Parathyroid adenoma (tissue), 2 donors: ENCODE measurements at regions not wholly inside any gene's neighbourhood (a gene's known extent, or its start where the extent isn't known, plus 50 kb on each side); places are given as distances from the start of the nearest gene placed in this dataset.

Experiments
- H2AFZ ChIP-seq: fragments of 300-600 bp; sonication (generic); one replicate; pipeline ENCODE4 v1.7.0; 2017; ENCODE audit warnings: antibody characterized with exemption, mild to moderate bottlenecking
- H3K27ac ChIP-seq: fragments of 300-600 bp; sonication (generic); one replicate; pipeline ENCODE4 v1.7.0; 2017
- H3K27me3 ChIP-seq: fragments of 300-600 bp; sonication (generic); one replicate; pipeline ENCODE4 v1.7.0; 2017; ENCODE audit warnings: low read length; ENCODE audit not compliant: control insufficient read depth, insufficient read depth
- H3K36me3 ChIP-seq: fragments of 300-600 bp; sonication (generic); one replicate; pipeline ENCODE4 v1.7.0; 2017; ENCODE audit warnings: low read length; ENCODE audit not compliant: control insufficient read depth, insufficient read depth
- H3K4me1 ChIP-seq: fragments of 300-600 bp; sonication (generic); one replicate; pipeline ENCODE4 v1.7.0; 2017; ENCODE audit warnings: control low read depth
- H3K4me2 ChIP-seq: fragments of 300-600 bp; sonication (generic); one replicate; pipeline ENCODE4 v1.7.0; 2017; ENCODE audit warnings: low read length
- H3K4me3 ChIP-seq: fragments of 300-600 bp; sonication (generic); one replicate; pipeline ENCODE4 v1.7.0; 2017; ENCODE audit warnings: low read depth, low read length
- H3K79me2 ChIP-seq: fragments of 300-600 bp; sonication (generic); one replicate; pipeline ENCODE4 v1.7.0; 2017; ENCODE audit warnings: control low read depth
- H3K9ac ChIP-seq: fragments of 300-600 bp; sonication (generic); one replicate; pipeline ENCODE4 v1.7.0; 2017; ENCODE audit warnings: mild to moderate bottlenecking
- H3K9me3 ChIP-seq: fragments of 300-600 bp; sonication (generic); one replicate; pipeline ENCODE4 v1.7.0; 2017; ENCODE audit warnings: low read length; ENCODE audit not compliant: control insufficient read depth
- CTCF ChIP-seq: fragments of 300-600 bp; sonication (generic); IDR thresholded peaks from one replicate; pipeline ENCODE4 v1.7.0; 2017; ENCODE audit warnings: antibody characterized with exemption, mild to moderate bottlenecking
- donor health status: primary hyperparathyroidism.

- no peak overlapping the region for H3K9ac ChIP-seq
- H3K4me1 ChIP-seq: no peaks in the 10 kb centered on the region
- H3K36me3 ChIP-seq: no peaks in the 10 kb centered on the region
- H3K4me2 ChIP-seq: no peak overlapping the region
- no peak overlapping the region for H3K4me3 ChIP-seq
- TF ChIP-seq CTCF: no peak
- no peaks in the 10 kb centered on the region for H3K9me3 ChIP-seq
- H2AFZ ChIP-seq: no peak overlapping the region
- no peaks in the 10 kb centered on the region for H3K79me2 ChIP-seq
- no peaks in the 10 kb centered on the region for H3K27me3 ChIP-seq
- no peak overlapping the region for H3K27ac ChIP-seq
Observed at GRCh38 chr6:1251198-1252155, 60.4 kb upstream of the FOXQ1 start.

- no peak overlapping the region for H3K4me2 ChIP-seq
- H3K27ac ChIP-seq: no peak overlapping the region
- no peaks in the 10 kb centered on the region for H3K36me3 ChIP-seq
- no peaks in the 10 kb centered on the region for H3K79me2 ChIP-seq
- H2AFZ ChIP-seq: no peak overlapping the region
- H3K9ac ChIP-seq: no peak overlapping the region
- H3K4me1 ChIP-seq: no peaks in the 10 kb centered on the region
- H3K9me3 ChIP-seq: no peaks in the 10 kb centered on the region
- TF ChIP-seq CTCF: no peak
- no peaks in the 10 kb centered on the region for H3K27me3 ChIP-seq
- H3K4me3 ChIP-seq: no peak overlapping the region
Observed at GRCh38 chr6:1250489-1251197, 61.3 kb upstream of the FOXQ1 start.

GRCh38 chr6:1247894-1248293 is 64.0 kb upstream of the FOXQ1 start:
- H3K36me3 ChIP-seq: no peaks in the 10 kb centered on the region
- no peaks in the 10 kb centered on the region for H3K27me3 ChIP-seq
- no peak overlapping the region for H3K4me2 ChIP-seq
- no peaks in the 10 kb centered on the region for H3K79me2 ChIP-seq
- no peak overlapping the region for H2AFZ ChIP-seq
- no peak overlapping the region for H3K27ac ChIP-seq
- no peak overlapping the region for H3K9ac ChIP-seq
- no peaks in the 10 kb centered on the region for H3K4me1 ChIP-seq
- no peak for TF ChIP-seq CTCF
- H3K9me3 ChIP-seq: no peaks in the 10 kb centered on the region
- H3K4me3 ChIP-seq: no peak overlapping the region

GRCh38 chr6:1247056-1247455 is 64.8 kb upstream of the FOXQ1 start:
- H3K27me3 ChIP-seq: no peaks in the 10 kb centered on the region
- no peak overlapping the region for H3K27ac ChIP-seq
- H3K9ac ChIP-seq: no peak overlapping the region
- no peaks in the 10 kb centered on the region for H3K36me3 ChIP-seq
- no peak overlapping the region for H2AFZ ChIP-seq
- H3K79me2 ChIP-seq: no peaks in the 10 kb centered on the region
- no peak overlapping the region for H3K4me3 ChIP-seq
- H3K4me2 ChIP-seq: no peak overlapping the region
- H3K4me1 ChIP-seq: no peaks in the 10 kb centered on the region
- no peaks in the 10 kb centered on the region for H3K9me3 ChIP-seq
- TF ChIP-seq CTCF: no peak
